ENCODE measurements at regions not wholly inside any gene's neighbourhood (a gene's known extent, or its start where the extent isn't known, plus 50 kb on each side); places are given as distances from the start of the nearest gene placed in this dataset.
A peak's percentile ranks its signal among the peaks of the same experiment; 100 is the strongest.

GRCh38 chr11:27857014-27857413, 156.8 kb upstream of the BDNF start:
- Mint-ChIP-seq H3K4me3 (ENCODE audit: unreplicated experiment) (no peak overlapping the region), H3K27me3 (ENCODE audit: insufficient read depth, unreplicated experiment) (no peaks in the 10 kb centered on the region), H3K36me3 (ENCODE audit: insufficient read depth, unreplicated experiment) (no peaks in the 10 kb centered on the region), H3K27ac (ENCODE audit: unreplicated experiment) (no peak overlapping the region), H3K4me1 (ENCODE audit: low read depth, unreplicated experiment) (peaks cover 8% of the 10 kb centered on the region), H3K9me3 (ENCODE audit: unreplicated experiment) (peaks cover 18% of the 10 kb centered on the region)
- ChIA-PET POLR2A (no interaction called here), CTCF (no interaction called here)
- no peaks in the 10 kb centered on the region for H3K4me1 ChIP-seq
- DNase-seq: no peak
- TF ChIP-seq, protein P1, sequence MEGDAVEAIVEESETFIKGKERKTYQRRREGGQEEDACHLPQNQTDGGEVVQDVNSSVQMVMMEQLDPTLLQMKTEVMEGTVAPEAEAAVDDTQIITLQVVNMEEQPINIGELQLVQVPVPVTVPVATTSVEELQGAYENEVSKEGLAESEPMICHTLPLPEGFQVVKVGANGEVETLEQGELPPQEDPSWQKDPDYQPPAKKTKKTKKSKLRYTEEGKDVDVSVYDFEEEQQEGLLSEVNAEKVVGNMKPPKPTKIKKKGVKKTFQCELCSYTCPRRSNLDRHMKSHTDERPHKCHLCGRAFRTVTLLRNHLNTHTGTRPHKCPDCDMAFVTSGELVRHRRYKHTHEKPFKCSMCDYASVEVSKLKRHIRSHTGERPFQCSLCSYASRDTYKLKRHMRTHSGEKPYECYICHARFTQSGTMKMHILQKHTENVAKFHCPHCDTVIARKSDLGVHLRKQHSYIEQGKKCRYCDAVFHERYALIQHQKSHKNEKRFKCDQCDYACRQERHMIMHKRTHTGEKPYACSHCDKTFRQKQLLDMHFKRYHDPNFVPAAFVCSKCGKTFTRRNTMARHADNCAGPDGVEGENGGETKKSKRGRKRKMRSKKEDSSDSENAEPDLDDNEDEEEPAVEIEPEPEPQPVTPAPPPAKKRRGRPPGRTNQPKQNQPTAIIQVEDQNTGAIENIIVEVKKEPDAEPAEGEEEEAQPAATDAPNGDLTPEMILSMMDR (IDR thresholded peaks at IDR 0.05; ENCODE audit: insufficient read depth in 1 of 2, low read depth in 1 of 2, low read length in 1 of 2, severe bottlenecking in 1 of 2, unreplicated experiment in 1 of 2): no peak
- BruUV-seq (replicated peaks): no TSS peak
- H3K4me3 ChIP-seq (ENCODE audit: low read depth, low read length): no peak overlapping the region
- H3K36me3 ChIP-seq (ENCODE audit: control insufficient read depth, insufficient read depth, low read length): no peaks in the 10 kb centered on the region
- H3K9me3 ChIP-seq: no peaks in the 10 kb centered on the region
- H3K27me3 ChIP-seq (replicated peaks; ENCODE audit: control insufficient read depth, insufficient read depth, low read length): no peaks in the 10 kb centered on the region
- intact Hi-C loops (cut with micrococcal nuclease; ENCODE audit: unreplicated experiment): no loop called here

- no peaks in the 10 kb centered on the region for H3K27me3 ChIP-seq (replicated peaks; ENCODE audit: control insufficient read depth, insufficient read depth, low read length)
- H3K4me1 ChIP-seq: peaks cover 5% of the 10 kb centered on the region; the same call in 1 of the 2 replicates
- CTCF ChIA-PET: no interaction called here
- H3K36me3 Mint-ChIP-seq (ENCODE audit: insufficient read depth, unreplicated experiment): no peaks in the 10 kb centered on the region
- intact Hi-C loops (cut with micrococcal nuclease; ENCODE audit: unreplicated experiment): no loop called here
- POLR2A ChIA-PET: no interaction called here
- H3K27me3 Mint-ChIP-seq (ENCODE audit: insufficient read depth, unreplicated experiment): no peaks in the 10 kb centered on the region
- H3K9me3 Mint-ChIP-seq (ENCODE audit: unreplicated experiment): peaks cover 17% of the 10 kb centered on the region
- no TSS peak for BruUV-seq (replicated peaks)
- DNase-seq: no peak
- no peak overlapping the region for H3K27ac Mint-ChIP-seq (ENCODE audit: unreplicated experiment)
- peaks cover 9% of the 10 kb centered on the region for H3K4me1 Mint-ChIP-seq (ENCODE audit: low read depth, unreplicated experiment)
- no peaks in the 10 kb centered on the region for H3K36me3 ChIP-seq (ENCODE audit: control insufficient read depth, insufficient read depth, low read length)
- H3K4me3 Mint-ChIP-seq (ENCODE audit: unreplicated experiment): no peak overlapping the region
- H3K4me3 ChIP-seq (ENCODE audit: low read depth, low read length): no peak overlapping the region
- H3K9me3 ChIP-seq: no peaks in the 10 kb centered on the region
- TF ChIP-seq, protein P1 (IDR thresholded peaks at IDR 0.05; ENCODE audit: insufficient read depth in 1 of 2, low read depth in 1 of 2, low read length in 1 of 2, severe bottlenecking in 1 of 2, unreplicated experiment in 1 of 2): peak in 1 of 2 experiments; percentile 10
Measured at GRCh38 chr11:27848423-27848822, 148.2 kb upstream of the BDNF start.

GRCh38 chr11:27847496-27847895, 147.2 kb upstream of the BDNF start:
- no peak for DNase-seq
- Histone ChIP-seq H3K9me3 (no peaks in the 10 kb centered on the region), H3K36me3 (ENCODE audit: control insufficient read depth, insufficient read depth, low read length) (no peaks in the 10 kb centered on the region), H3K27me3 (replicated peaks; ENCODE audit: control insufficient read depth, insufficient read depth, low read length) (no peaks in the 10 kb centered on the region), H3K4me1 (peaks cover 5% of the 10 kb centered on the region; the same call in 1 of the 2 replicates), H3K4me3 (ENCODE audit: low read depth, low read length) (no peak overlapping the region)
- H3K9me3 Mint-ChIP-seq (ENCODE audit: unreplicated experiment): peaks cover 17% of the 10 kb centered on the region
- H3K4me3 Mint-ChIP-seq (ENCODE audit: unreplicated experiment): no peak overlapping the region
- H3K27me3 Mint-ChIP-seq (ENCODE audit: insufficient read depth, unreplicated experiment): no peaks in the 10 kb centered on the region
- peaks cover 6% of the 10 kb centered on the region for H3K4me1 Mint-ChIP-seq (ENCODE audit: low read depth, unreplicated experiment)
- H3K36me3 Mint-ChIP-seq (ENCODE audit: insufficient read depth, unreplicated experiment): no peaks in the 10 kb centered on the region
- ChIA-PET CTCF (no interaction called here), POLR2A (no interaction called here)
- no peak overlapping the region for H3K27ac Mint-ChIP-seq (ENCODE audit: unreplicated experiment)
- TF ChIP-seq, protein P1 (IDR thresholded peaks at IDR 0.05; ENCODE audit: insufficient read depth in 1 of 2, low read depth in 1 of 2, low read length in 1 of 2, severe bottlenecking in 1 of 2, unreplicated experiment in 1 of 2): no peak
- BruUV-seq (replicated peaks): no TSS peak
- intact Hi-C loops (cut with micrococcal nuclease; ENCODE audit: unreplicated experiment): no loop called here
